OCI-LY1 (cell line): ENCODE measurements at regions not wholly inside any gene's neighbourhood (a gene's known extent, or its start where the extent isn't known, plus 50 kb on each side); places are given as distances from the start of the nearest gene placed in this dataset.

Source experiments
- H2AFZ ChIP-seq: fragments of 200-600 bp; sonication (generic), shearing (Covaris generic); 2 replicates; pipeline ENCODE4 v1.6.0; 2014; ENCODE audit warnings: antibody characterized with exemption, mild to moderate bottlenecking, low read length
- H3F3A ChIP-seq: fragments of 200-600 bp; sonication (generic), shearing (Covaris generic); 2 replicates; pipeline ENCODE4 v1.6.0; 2014; ENCODE audit warnings: mild to moderate bottlenecking, antibody characterized with exemption, low read length, moderate library complexity; ENCODE audit not compliant: insufficient read depth
- H3K27ac ChIP-seq: fragments of 200-600 bp; sonication (generic); 2 replicates; pipeline ENCODE4 v1.5.1; 2014; ENCODE audit warnings: low read length, mixed run types, mild to moderate bottlenecking, low read depth; ENCODE audit not compliant: poor library complexity, severe bottlenecking
- H3K27me3 ChIP-seq: fragments of 200-600 bp; sonication (generic); 2 replicates; pipeline ENCODE4 v1.6.0; 2014; ENCODE audit warnings: antibody characterized with exemption, mild to moderate bottlenecking, low read length, moderate library complexity; ENCODE audit not compliant: insufficient read depth
- H3K36me3 ChIP-seq: fragments of 200-600 bp; sonication (generic); 2 replicates; pipeline ENCODE4 v1.6.1; 2014; ENCODE audit warnings: mild to moderate bottlenecking, antibody characterized with exemption, low read length, moderate library complexity, mixed read lengths; ENCODE audit not compliant: insufficient read depth
- H3K4me1 ChIP-seq: fragments of 200-600 bp; sonication (generic); 2 replicates; pipeline ENCODE4 v1.5.1; 2014; ENCODE audit warnings: mild to moderate bottlenecking, low read length, moderate library complexity; ENCODE audit not compliant: insufficient read depth, severe bottlenecking
- H3K4me2 ChIP-seq: fragments of 200-600 bp; sonication (generic), shearing (Covaris generic); 2 replicates; pipeline ENCODE4 v1.6.1; 2014; ENCODE audit warnings: low read length
- H3K4me3 ChIP-seq: fragments of 200-600 bp; sonication (generic); 2 replicates; pipeline ENCODE4 v1.5.1; 2014; ENCODE audit warnings: low read length, low read depth, mild to moderate bottlenecking, mixed read lengths; ENCODE audit not compliant: poor library complexity, severe bottlenecking
- H3K79me2 ChIP-seq: fragments of 200-600 bp; shearing (Covaris generic); 2 replicates; pipeline ENCODE4 v1.6.1; 2016; ENCODE audit warnings: mixed run types, low read length, mixed read lengths; ENCODE audit not compliant: insufficient read depth
- H3K9ac ChIP-seq: fragments of 200-600 bp; sonication (generic), shearing (Covaris generic); 2 replicates; pipeline ENCODE4 v1.6.1; 2014; ENCODE audit warnings: mild to moderate bottlenecking, low read length, mixed read lengths
- H3K9me2 ChIP-seq: fragments of 200-600 bp; sonication (generic), shearing (Covaris generic); 2 replicates; pipeline ENCODE4 v1.6.1; 2014; ENCODE audit warnings: low read depth, mild to moderate bottlenecking, low read length, mixed read lengths
- H3K9me3 ChIP-seq: fragments of 200-600 bp; shearing (Covaris generic); 2 replicates; pipeline ENCODE4 v1.6.1; 2014; ENCODE audit warnings: low read length, mixed read lengths
- H4K20me1 ChIP-seq: fragments of 200-600 bp; sonication (generic), shearing (Covaris generic); 2 replicates; pipeline ENCODE4 v1.6.0; 2016; ENCODE audit warnings: mild to moderate bottlenecking, low read length; ENCODE audit not compliant: insufficient read depth
- CTCF ChIP-seq: fragments of 200-600 bp; sonication (generic), shearing (Covaris generic); IDR thresholded peaks from 2 replicates; pipeline ENCODE4 v1.5.1; 2017; ENCODE audit warnings: mild to moderate bottlenecking, antibody characterized with exemption, low read length, moderate library complexity, mixed read lengths
- EZH2 ChIP-seq: fragments of 200-600 bp; sonication (generic), shearing (Covaris generic); IDR thresholded peaks from 2 replicates; pipeline ENCODE4 v1.8.0; 2017; ENCODE audit warnings: borderline replicate concordance, mixed run types, mild to moderate bottlenecking, antibody characterized with exemption, low read length, moderate library complexity, mixed read lengths

- Histone ChIP-seq H3K9ac (no peak overlapping the region), H4K20me1 (no peaks in the 10 kb centered on the region), H3K27me3 (no peaks in the 10 kb centered on the region), H3F3A (no peaks in the 10 kb centered on the region), H3K4me1 (no peaks in the 10 kb centered on the region), H3K36me3 (no peaks in the 10 kb centered on the region), H3K9me3 (no peaks in the 10 kb centered on the region), H3K4me2 (no peak overlapping the region), H3K27ac (no peak overlapping the region), H3K4me3 (no peak overlapping the region), H2AFZ (no peak overlapping the region), H3K79me2 (no peaks in the 10 kb centered on the region), H3K9me2 (no peaks in the 10 kb centered on the region)
- TF ChIP-seq EZH2 (no peak), CTCF (no peak)
Observed at GRCh38 chr1:228930479-228930957, 195.2 kb downstream of the RHOU start.

GRCh38 chr1:228933753-228934152 lies 198.5 kb downstream of the RHOU start:
- Histone ChIP-seq H3K27me3 (no peaks in the 10 kb centered on the region), H3K4me2 (no peak overlapping the region), H3K36me3 (no peaks in the 10 kb centered on the region), H3K79me2 (no peaks in the 10 kb centered on the region), H3K9me2 (no peaks in the 10 kb centered on the region), H3K4me3 (no peak overlapping the region), H3F3A (no peaks in the 10 kb centered on the region), H3K27ac (no peak overlapping the region), H3K9ac (no peak overlapping the region), H2AFZ (no peak overlapping the region), H3K4me1 (no peaks in the 10 kb centered on the region), H4K20me1 (no peaks in the 10 kb centered on the region), H3K9me3 (no peaks in the 10 kb centered on the region)
- TF ChIP-seq EZH2, result no peak
- TF ChIP-seq CTCF, result no peak

GRCh38 chr1:228935198-228935663 lies 200.0 kb downstream of the RHOU start:
- no peak overlapping the region for H3K27ac ChIP-seq
- TF ChIP-seq EZH2 (no peak), CTCF (no peak)

More at GRCh38 chr1:228935198-228935663, 200.0 kb downstream of the RHOU start:
- Histone ChIP-seq H3K36me3 (no peaks in the 10 kb centered on the region), H3K79me2 (no peaks in the 10 kb centered on the region), H3K4me2 (no peak overlapping the region), H3K9ac (no peak overlapping the region), H3F3A (no peaks in the 10 kb centered on the region), H3K9me2 (no peaks in the 10 kb centered on the region), H3K9me3 (no peaks in the 10 kb centered on the region), H4K20me1 (no peaks in the 10 kb centered on the region), H3K27me3 (no peaks in the 10 kb centered on the region), H3K4me3 (no peak overlapping the region), H2AFZ (no peak overlapping the region), H3K4me1 (no peaks in the 10 kb centered on the region)
